ENCODE measurements at regions not wholly inside any gene's neighbourhood (a gene's known extent, or its start where the extent isn't known, plus 50 kb on each side); places are given as distances from the start of the nearest gene placed in this dataset.
"Not testable (repeated sequence)": the region's sequence is repeated elsewhere in the genome, so short reads cannot be mapped to it uniquely, and the experiment has no call there.

- not testable (repeated sequence) for TF ChIP-seq ZNF274 (IDR thresholded peaks at IDR 0.05; ENCODE audit: low read depth, low read length); YY1 (IDR thresholded peaks at IDR 0.05; ENCODE audit: insufficient read depth, insufficient read length)
Observed at GRCh38 chr21:9778541-9778940, 742.8 kb upstream of the TPTE start.
